ENCODE measurements at regions not wholly inside any gene's neighbourhood (a gene's known extent, or its start where the extent isn't known, plus 50 kb on each side); places are given as distances from the start of the nearest gene placed in this dataset.

GRCh38 chr2:66667301-66667700 is 232.4 kb downstream of the MEIS1 start:
- TF ChIP-seq EP300 (IDR thresholded peaks at IDR 0.05; ENCODE audit: borderline replicate concordance) (no peak), FOXM1 (IDR thresholded peaks at IDR 0.05; ENCODE audit: borderline replicate concordance, low read depth) (no peak), RAD21 (IDR thresholded peaks at IDR 0.05; ENCODE audit: low read depth) (no peak), CREB1 (IDR thresholded peaks at IDR 0.05; ENCODE audit: low read depth) (no peak), USF1 (IDR thresholded peaks at IDR 0.05) (no peak), NFIC (IDR thresholded peaks at IDR 0.05) (no peak), TAF1 (IDR thresholded peaks at IDR 0.05; ENCODE audit: low read depth) (no peak)
- TF ChIP-seq, protein P1, sequence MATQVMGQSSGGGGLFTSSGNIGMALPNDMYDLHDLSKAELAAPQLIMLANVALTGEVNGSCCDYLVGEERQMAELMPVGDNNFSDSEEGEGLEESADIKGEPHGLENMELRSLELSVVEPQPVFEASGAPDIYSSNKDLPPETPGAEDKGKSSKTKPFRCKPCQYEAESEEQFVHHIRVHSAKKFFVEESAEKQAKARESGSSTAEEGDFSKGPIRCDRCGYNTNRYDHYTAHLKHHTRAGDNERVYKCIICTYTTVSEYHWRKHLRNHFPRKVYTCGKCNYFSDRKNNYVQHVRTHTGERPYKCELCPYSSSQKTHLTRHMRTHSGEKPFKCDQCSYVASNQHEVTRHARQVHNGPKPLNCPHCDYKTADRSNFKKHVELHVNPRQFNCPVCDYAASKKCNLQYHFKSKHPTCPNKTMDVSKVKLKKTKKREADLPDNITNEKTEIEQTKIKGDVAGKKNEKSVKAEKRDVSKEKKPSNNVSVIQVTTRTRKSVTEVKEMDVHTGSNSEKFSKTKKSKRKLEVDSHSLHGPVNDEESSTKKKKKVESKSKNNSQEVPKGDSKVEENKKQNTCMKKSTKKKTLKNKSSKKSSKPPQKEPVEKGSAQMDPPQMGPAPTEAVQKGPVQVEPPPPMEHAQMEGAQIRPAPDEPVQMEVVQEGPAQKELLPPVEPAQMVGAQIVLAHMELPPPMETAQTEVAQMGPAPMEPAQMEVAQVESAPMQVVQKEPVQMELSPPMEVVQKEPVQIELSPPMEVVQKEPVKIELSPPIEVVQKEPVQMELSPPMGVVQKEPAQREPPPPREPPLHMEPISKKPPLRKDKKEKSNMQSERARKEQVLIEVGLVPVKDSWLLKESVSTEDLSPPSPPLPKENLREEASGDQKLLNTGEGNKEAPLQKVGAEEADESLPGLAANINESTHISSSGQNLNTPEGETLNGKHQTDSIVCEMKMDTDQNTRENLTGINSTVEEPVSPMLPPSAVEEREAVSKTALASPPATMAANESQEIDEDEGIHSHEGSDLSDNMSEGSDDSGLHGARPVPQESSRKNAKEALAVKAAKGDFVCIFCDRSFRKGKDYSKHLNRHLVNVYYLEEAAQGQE (IDR thresholded peaks at IDR 0.05; ENCODE audit: low read depth), result no peak
- TF ChIP-seq, protein P2, sequence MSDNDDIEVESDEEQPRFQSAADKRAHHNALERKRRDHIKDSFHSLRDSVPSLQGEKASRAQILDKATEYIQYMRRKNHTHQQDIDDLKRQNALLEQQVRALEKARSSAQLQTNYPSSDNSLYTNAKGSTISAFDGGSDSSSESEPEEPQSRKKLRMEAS (IDR thresholded peaks at IDR 0.05), result no peak

- TF ChIP-seq NFIC (IDR thresholded peaks at IDR 0.05), result no peak
- no peak for TF ChIP-seq TAF1 (IDR thresholded peaks at IDR 0.05; ENCODE audit: low read depth)
- TF ChIP-seq CREB1 (IDR thresholded peaks at IDR 0.05; ENCODE audit: low read depth), result no peak
- TF ChIP-seq CEBPB (IDR thresholded peaks at IDR 0.05), result no peak
- TF ChIP-seq, protein P2 (IDR thresholded peaks at IDR 0.05), result no peak
- no peak for TF ChIP-seq USF1 (IDR thresholded peaks at IDR 0.05)
- TF ChIP-seq TEAD4 (IDR thresholded peaks at IDR 0.05), result no peak
- TF ChIP-seq EGR1 (IDR thresholded peaks at IDR 0.05), result no peak
- TF ChIP-seq FOXM1 (IDR thresholded peaks at IDR 0.05; ENCODE audit: borderline replicate concordance, low read depth), result no peak
- no peak for TF ChIP-seq YY1 (IDR thresholded peaks at IDR 0.05; ENCODE audit: low read depth)
- no peak for TF ChIP-seq TCF12 (IDR thresholded peaks at IDR 0.05; ENCODE audit: low read depth)
- no peak for TF ChIP-seq ZBTB7A (IDR thresholded peaks at IDR 0.05; ENCODE audit: low read depth)
- TF ChIP-seq, protein P1 (IDR thresholded peaks at IDR 0.05; ENCODE audit: low read depth), result no peak
- no peak for TF ChIP-seq EP300 (IDR thresholded peaks at IDR 0.05; ENCODE audit: borderline replicate concordance)
- TF ChIP-seq RAD21 (IDR thresholded peaks at IDR 0.05; ENCODE audit: low read depth), result no peak
Measured at GRCh38 chr2:66673286-66673685, 238.4 kb downstream of the MEIS1 start.

DNA sequence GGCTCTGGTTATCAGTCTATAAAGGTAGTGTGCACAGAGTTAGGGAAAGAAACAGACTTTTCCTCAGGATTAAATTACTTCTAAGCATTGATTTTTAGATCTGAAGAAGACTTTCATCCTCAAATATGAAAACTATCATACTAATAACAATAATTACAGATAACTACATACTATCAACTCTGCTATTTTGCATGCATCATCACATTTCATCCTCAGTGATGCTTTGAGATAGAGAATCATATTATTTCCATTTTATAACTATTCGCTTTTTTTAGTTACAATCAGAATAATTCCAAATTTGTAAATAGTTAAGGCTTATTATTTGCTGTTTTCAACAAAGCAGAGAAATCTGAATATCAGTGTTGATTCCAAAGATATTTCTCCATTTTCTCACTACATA is 239.2 kb downstream of the MEIS1 start:
- TF ChIP-seq TCF12 (IDR thresholded peaks at IDR 0.05; ENCODE audit: low read depth) (no peak), FOXM1 (IDR thresholded peaks at IDR 0.05; ENCODE audit: borderline replicate concordance, low read depth) (no peak), EGR1 (IDR thresholded peaks at IDR 0.05) (no peak), YY1 (IDR thresholded peaks at IDR 0.05; ENCODE audit: low read depth) (no peak), RAD21 (IDR thresholded peaks at IDR 0.05; ENCODE audit: low read depth) (no peak), USF1 (IDR thresholded peaks at IDR 0.05) (no peak), EP300 (IDR thresholded peaks at IDR 0.05; ENCODE audit: borderline replicate concordance) (no peak), NFIC (IDR thresholded peaks at IDR 0.05) (no peak), CEBPB (IDR thresholded peaks at IDR 0.05) (no peak), ZBTB7A (IDR thresholded peaks at IDR 0.05; ENCODE audit: low read depth) (no peak), TEAD4 (IDR thresholded peaks at IDR 0.05) (no peak), TAF1 (IDR thresholded peaks at IDR 0.05; ENCODE audit: low read depth) (no peak), CREB1 (IDR thresholded peaks at IDR 0.05; ENCODE audit: low read depth) (no peak)
- TF ChIP-seq, protein P2 (IDR thresholded peaks at IDR 0.05), result no peak
- TF ChIP-seq, protein P1 (IDR thresholded peaks at IDR 0.05; ENCODE audit: low read depth), result no peak

GRCh38 chr2:66675591-66675990 is 240.7 kb downstream of the MEIS1 start:
- TF ChIP-seq YY1 (IDR thresholded peaks at IDR 0.05; ENCODE audit: low read depth) (no peak), TEAD4 (IDR thresholded peaks at IDR 0.05) (no peak), EP300 (IDR thresholded peaks at IDR 0.05; ENCODE audit: borderline replicate concordance) (no peak), TAF1 (IDR thresholded peaks at IDR 0.05; ENCODE audit: low read depth) (no peak), RAD21 (IDR thresholded peaks at IDR 0.05; ENCODE audit: low read depth) (no peak), EGR1 (IDR thresholded peaks at IDR 0.05) (no peak), NFIC (IDR thresholded peaks at IDR 0.05) (no peak), TCF12 (IDR thresholded peaks at IDR 0.05; ENCODE audit: low read depth) (no peak), USF1 (IDR thresholded peaks at IDR 0.05) (no peak), CEBPB (IDR thresholded peaks at IDR 0.05) (no peak), CREB1 (IDR thresholded peaks at IDR 0.05; ENCODE audit: low read depth) (no peak), ZBTB7A (IDR thresholded peaks at IDR 0.05; ENCODE audit: low read depth) (no peak)
- TF ChIP-seq, protein P1 (IDR thresholded peaks at IDR 0.05; ENCODE audit: low read depth), result no peak
- TF ChIP-seq, protein P2 (IDR thresholded peaks at IDR 0.05), result no peak

Data from Ishikawa (cell line).